ENCODE measurements at regions not wholly inside any gene's neighbourhood (a gene's known extent, or its start where the extent isn't known, plus 50 kb on each side); places are given as distances from the start of the nearest gene placed in this dataset.

DNA sequence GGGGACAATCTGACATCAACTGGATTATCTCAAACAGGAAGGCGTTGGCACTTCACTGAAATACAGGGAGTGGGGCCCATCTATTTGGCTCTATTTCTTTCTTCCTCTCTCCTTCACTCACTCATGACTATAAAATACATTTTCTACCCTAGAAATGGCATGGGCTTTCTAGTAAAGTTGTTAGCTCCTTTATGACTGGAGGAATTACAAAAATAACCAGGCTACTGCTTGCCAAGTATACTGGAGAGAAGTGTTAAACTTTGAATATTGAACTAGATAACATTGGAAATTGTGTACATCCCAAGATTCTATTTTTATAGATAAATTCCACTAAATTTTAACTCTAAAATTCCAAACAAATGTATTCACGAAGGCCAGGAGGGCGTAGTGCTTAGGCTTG lies 255.7 kb upstream of the SORCS1 start:
- DNase-seq, result no peak
- Histone ChIP-seq H4K5ac (ENCODE audit: insufficient read length, low read depth, low read length) (no peak overlapping the region), H3T11ph (ENCODE audit: low read length) (no peak overlapping the region), H2BK20ac (ENCODE audit: low read depth, low read length, poor library complexity, severe bottlenecking) (no peak overlapping the region), H4K20me1 (ENCODE audit: control insufficient read depth, insufficient read depth, insufficient read length) (no peaks in the 10 kb centered on the region), H2BK15ac (ENCODE audit: low read depth, low read length) (no peak overlapping the region), H2AK5ac (ENCODE audit: insufficient read length, low read length) (no peak overlapping the region), H3K9me3 (ENCODE audit: control insufficient read depth, low read depth, low read length) (no peaks in the 10 kb centered on the region), H2BK120ac (ENCODE audit: low read depth, low read length, poor library complexity, severe bottlenecking) (no peak overlapping the region), H3K79me1 (ENCODE audit: insufficient read depth, low read depth, low read length, poor library complexity, severe bottlenecking) (no peaks in the 10 kb centered on the region), H3K23me2 (ENCODE audit: insufficient read length, low read depth, low read length, poor library complexity, severe bottlenecking) (no peaks in the 10 kb centered on the region), H3K79me2 (ENCODE audit: insufficient read depth, low read length) (no peaks in the 10 kb centered on the region), H3K18ac (ENCODE audit: insufficient read length, low read depth, low read length) (no peak overlapping the region), H3K27me3 (ENCODE audit: insufficient read depth, low read length) (no peaks in the 10 kb centered on the region), H3K56ac (ENCODE audit: insufficient read length, low read depth, low read length) (no peak overlapping the region), H4K8ac (replicated peaks; ENCODE audit: insufficient read length, low read depth, low read length) (no peak overlapping the region), H3K4me1 (ENCODE audit: insufficient read depth, low read length) (no peaks in the 10 kb centered on the region), H3K23ac (ENCODE audit: insufficient read length, low read depth, low read length) (no peak overlapping the region), H2BK12ac (ENCODE audit: insufficient read length, low read depth, low read length) (no peak overlapping the region), H3K4me2 (ENCODE audit: insufficient read depth, insufficient read length, low read length) (no peak overlapping the region), H4K91ac (ENCODE audit: insufficient read length, low read depth, low read length) (no peak overlapping the region), H3K4ac (ENCODE audit: low read depth, low read length) (no peak overlapping the region), H3K9ac (ENCODE audit: extremely low read depth, insufficient read length, low read length) (no peak overlapping the region), H3K14ac (ENCODE audit: insufficient read depth, low read length) (no peak overlapping the region), H2AFZ (ENCODE audit: low read length) (no peak overlapping the region), H3K27ac (ENCODE audit: insufficient read length, low read depth, low read length) (no peak overlapping the region), H2BK5ac (ENCODE audit: insufficient read length, low read length) (no peak overlapping the region)
- no CpG with 5 or more reads among the region's 3 CpGs for WGBS (ENCODE audit: extremely low coverage, insufficient read length, low lambda C conversion rate)
- TF ChIP-seq, protein P1, sequence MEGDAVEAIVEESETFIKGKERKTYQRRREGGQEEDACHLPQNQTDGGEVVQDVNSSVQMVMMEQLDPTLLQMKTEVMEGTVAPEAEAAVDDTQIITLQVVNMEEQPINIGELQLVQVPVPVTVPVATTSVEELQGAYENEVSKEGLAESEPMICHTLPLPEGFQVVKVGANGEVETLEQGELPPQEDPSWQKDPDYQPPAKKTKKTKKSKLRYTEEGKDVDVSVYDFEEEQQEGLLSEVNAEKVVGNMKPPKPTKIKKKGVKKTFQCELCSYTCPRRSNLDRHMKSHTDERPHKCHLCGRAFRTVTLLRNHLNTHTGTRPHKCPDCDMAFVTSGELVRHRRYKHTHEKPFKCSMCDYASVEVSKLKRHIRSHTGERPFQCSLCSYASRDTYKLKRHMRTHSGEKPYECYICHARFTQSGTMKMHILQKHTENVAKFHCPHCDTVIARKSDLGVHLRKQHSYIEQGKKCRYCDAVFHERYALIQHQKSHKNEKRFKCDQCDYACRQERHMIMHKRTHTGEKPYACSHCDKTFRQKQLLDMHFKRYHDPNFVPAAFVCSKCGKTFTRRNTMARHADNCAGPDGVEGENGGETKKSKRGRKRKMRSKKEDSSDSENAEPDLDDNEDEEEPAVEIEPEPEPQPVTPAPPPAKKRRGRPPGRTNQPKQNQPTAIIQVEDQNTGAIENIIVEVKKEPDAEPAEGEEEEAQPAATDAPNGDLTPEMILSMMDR (conservative IDR thresholded peaks at IDR 0.05), result no peak
- Mint-ChIP-seq H3K36me3 (ENCODE audit: insufficient read depth in 1 of 3, low read depth in 3 of 3) (no peaks in the 10 kb centered on the region), H3K4me3 (no peak overlapping the region), H3K9me3 (no peaks in the 10 kb centered on the region), H3K27me3 (ENCODE audit: low read depth) (no peaks in the 10 kb centered on the region), H3K4me1 (peaks cover 0 to 4% of the 10 kb centered on the region in 2 experiments; a peak in 2 of 4 replicates), H3K27ac (no peak overlapping the region)

Measured in H9 (cell line).